Suprapubic skin (tissue), 4 donors: ENCODE measurements at regions not wholly inside any gene's neighbourhood (a gene's known extent, or its start where the extent isn't known, plus 50 kb on each side); places are given as distances from the start of the nearest gene placed in this dataset.

Experiments
- DNase-seq, 2 donors: peaks; one replicate each; pipeline ENCODE4 v3.0.0-alpha.2; 2019; ENCODE audit warnings: low spot score in 2 of 2
- H3K27ac ChIP-seq: fragments of 200-600 bp; sonication (generic); one replicate; pipeline ENCODE4 v1.5.1; 2019
- H3K27me3 ChIP-seq: fragments of 200-600 bp; sonication (generic); one replicate; pipeline ENCODE4 v1.5.1; 2019
- H3K36me3 ChIP-seq: fragments of 200-600 bp; sonication (generic); one replicate; pipeline ENCODE4 v1.5.1; 2019
- H3K4me1 ChIP-seq: fragments of 200-600 bp; sonication (generic); one replicate; pipeline ENCODE4 v1.5.1; 2019
- H3K4me3 ChIP-seq: fragments of 200-600 bp; sonication (generic); one replicate; pipeline ENCODE4 v1.5.1; 2019; ENCODE audit warnings: mild to moderate bottlenecking
- H3K9me3 ChIP-seq: fragments of 200-600 bp; sonication (generic); one replicate; pipeline ENCODE4 v1.5.1; 2019
- CTCF ChIP-seq, 2 donors: fragments of 200-600 bp in 1 of 2; fragments of 450-650 bp in 1 of 2; sonication (generic) in 1 of 2; IDR thresholded peaks; one replicate each; pipeline ENCODE4 v1.5.1; 2016 to 2019; ENCODE audit warnings: antibody characterized with exemption in 2 of 2, mild to moderate bottlenecking in 1 of 2, moderate library complexity in 1 of 2
- EP300 ChIP-seq: sonication (generic); formaldehyde crosslinking; IDR thresholded peaks from one replicate; pipeline ENCODE4 v1.6.1; 2017; ENCODE audit warnings: antibody characterized with exemption
- POLR2A ChIP-seq, 2 donors: fragments of 450-650 bp; IDR thresholded peaks; one replicate each; pipeline ENCODE4 v1.6.1; 2017; ENCODE audit warnings: antibody characterized with exemption in 2 of 2, mild to moderate bottlenecking in 2 of 2, moderate library complexity in 2 of 2
- POLR2AphosphoS5 ChIP-seq, 3 donors: sonication (generic); formaldehyde crosslinking; IDR thresholded peaks; one replicate each; pipeline ENCODE4 v1.6.1; 2017; ENCODE audit warnings: antibody characterized with exemption in 3 of 3
- WGBS: methylation state at CpG from one replicate; pipeline ENCODE4 v1.1.5; 2018; 5-methylcytosine and 5-hydroxymethylcytosine counted together

GRCh38 chr12:127327986-127328385 is 939.0 kb upstream of the TMEM132C start:
- H3K27me3 ChIP-seq, result no peaks in the 10 kb centered on the region
- no peaks in the 10 kb centered on the region for H3K9me3 ChIP-seq
- H3K36me3 ChIP-seq, result no peaks in the 10 kb centered on the region
- 80% methylated on average over 6 of the region's 6 CpGs for WGBS
- H3K4me1 ChIP-seq, result no peaks in the 10 kb centered on the region
- TF ChIP-seq POLR2AphosphoS5 (IDR thresholded peaks at IDR 0.05), result no peak
- TF ChIP-seq CTCF (IDR thresholded peaks at IDR 0.05), result no peak
- no peak for TF ChIP-seq EP300
- no peak overlapping the region for H3K27ac ChIP-seq
- no peak overlapping the region for H3K4me3 ChIP-seq
- DNase-seq, result no peak

GRCh38 chr12:127328867-127329266 is 938.1 kb upstream of the TMEM132C start:
- DNase-seq, result no peak
- H3K27me3 ChIP-seq, result no peaks in the 10 kb centered on the region
- WGBS, result 69% methylated on average over 5 of the region's 5 CpGs
- no peak overlapping the region for H3K27ac ChIP-seq
- H3K4me1 ChIP-seq, result no peaks in the 10 kb centered on the region
- no peaks in the 10 kb centered on the region for H3K9me3 ChIP-seq
- TF ChIP-seq EP300 (no peak), CTCF (IDR thresholded peaks at IDR 0.05) (no peak), POLR2A (IDR thresholded peaks at IDR 0.05) (no peak), POLR2AphosphoS5 (IDR thresholded peaks at IDR 0.05) (no peak)
- no peak overlapping the region for H3K4me3 ChIP-seq
- H3K36me3 ChIP-seq, result no peaks in the 10 kb centered on the region

- no peak for TF ChIP-seq EP300
- TF ChIP-seq POLR2AphosphoS5 (IDR thresholded peaks at IDR 0.05), result no peak
- no peak for TF ChIP-seq POLR2A (IDR thresholded peaks at IDR 0.05)
- TF ChIP-seq CTCF (IDR thresholded peaks at IDR 0.05), result no peak
- H3K9me3 ChIP-seq, result no peaks in the 10 kb centered on the region
- no peaks in the 10 kb centered on the region for H3K4me1 ChIP-seq
- DNase-seq, result no peak
- 78% methylated on average over 4 of the region's 4 CpGs for WGBS
- H3K36me3 ChIP-seq, result no peaks in the 10 kb centered on the region
- no peak overlapping the region for H3K4me3 ChIP-seq
- H3K27me3 ChIP-seq, result no peaks in the 10 kb centered on the region
- no peak overlapping the region for H3K27ac ChIP-seq
Observed at GRCh38 chr12:127334365-127334764, 932.6 kb upstream of the TMEM132C start.

GRCh38 chr12:127334912-127335644 is 931.9 kb upstream of the TMEM132C start:
- Histone ChIP-seq H3K27me3 (no peaks in the 10 kb centered on the region), H3K4me3 (no peak overlapping the region), H3K36me3 (no peaks in the 10 kb centered on the region), H3K4me1 (no peaks in the 10 kb centered on the region), H3K27ac (no peak overlapping the region), H3K9me3 (no peaks in the 10 kb centered on the region)
- no peak for DNase-seq
- TF ChIP-seq CTCF (IDR thresholded peaks at IDR 0.05), result no peak
- WGBS, result 17% methylated on average over 1 of the region's 1 CpG

- TF ChIP-seq POLR2A (IDR thresholded peaks at IDR 0.05) (no peak), EP300 (no peak), POLR2AphosphoS5 (IDR thresholded peaks at IDR 0.05) (no peak)
- 74% methylated on average over 1 of the region's 1 CpG for WGBS
Observed at GRCh38 chr12:127336416-127336815, 930.6 kb upstream of the TMEM132C start.

GRCh38 chr12:127339065-127339464 is 927.9 kb upstream of the TMEM132C start:
- Histone ChIP-seq H3K9me3 (no peaks in the 10 kb centered on the region), H3K4me3 (no peak overlapping the region), H3K4me1 (no peaks in the 10 kb centered on the region), H3K36me3 (no peaks in the 10 kb centered on the region), H3K27me3 (no peaks in the 10 kb centered on the region), H3K27ac (no peak overlapping the region)
- DNase-seq, result no peak
- TF ChIP-seq POLR2AphosphoS5 (IDR thresholded peaks at IDR 0.05) (no peak), CTCF (IDR thresholded peaks at IDR 0.05) (no peak), POLR2A (IDR thresholded peaks at IDR 0.05) (no peak), EP300 (no peak)
- 83% methylated on average over 4 of the region's 4 CpGs for WGBS

More at GRCh38 chr12:127336416-127336815, 930.6 kb upstream of the TMEM132C start:
- Histone ChIP-seq H3K4me3 (no peak overlapping the region), H3K27me3 (no peaks in the 10 kb centered on the region), H3K27ac (no peak overlapping the region), H3K4me1 (no peaks in the 10 kb centered on the region), H3K36me3 (no peaks in the 10 kb centered on the region), H3K9me3 (no peaks in the 10 kb centered on the region)
- DNase-seq, result no peak
